Upper lobe of left lung (tissue), 4 donors: ENCODE measurements at regions not wholly inside any gene's neighbourhood (a gene's known extent, or its start where the extent isn't known, plus 50 kb on each side); places are given as distances from the start of the nearest gene placed in this dataset.

Source experiments
- EP300 ChIP-seq, 4 donors: sonication (generic); formaldehyde crosslinking; IDR thresholded peaks; one replicate each; pipeline ENCODE4 v1.5.1; 2017; ENCODE audit warnings: antibody characterized with exemption in 4 of 4, control low read depth in 2 of 4
- POLR2A ChIP-seq, 4 donors: fragments of 450-650 bp; IDR thresholded peaks; one replicate each; pipeline ENCODE4 v1.5.1; 2016 to 2017; ENCODE audit warnings: antibody characterized with exemption in 4 of 4, mild to moderate bottlenecking in 2 of 4

- no peak for TF ChIP-seq EP300 (IDR thresholded peaks at IDR 0.05)
- TF ChIP-seq POLR2A (IDR thresholded peaks at IDR 0.05) = no peak
These were observed 118.8 kb upstream of the BLID start for GRCh38 chr11:122234780-122235179.
